Fibroblast of skin of abdomen (primary cell): ENCODE measurements at regions not wholly inside any gene's neighbourhood (a gene's known extent, or its start where the extent isn't known, plus 50 kb on each side); places are given as distances from the start of the nearest gene placed in this dataset.

Experiments used
- DNase-seq: peaks from one replicate; pipeline ENCODE4 v3.0.0-alpha.2; 2013

DNA sequence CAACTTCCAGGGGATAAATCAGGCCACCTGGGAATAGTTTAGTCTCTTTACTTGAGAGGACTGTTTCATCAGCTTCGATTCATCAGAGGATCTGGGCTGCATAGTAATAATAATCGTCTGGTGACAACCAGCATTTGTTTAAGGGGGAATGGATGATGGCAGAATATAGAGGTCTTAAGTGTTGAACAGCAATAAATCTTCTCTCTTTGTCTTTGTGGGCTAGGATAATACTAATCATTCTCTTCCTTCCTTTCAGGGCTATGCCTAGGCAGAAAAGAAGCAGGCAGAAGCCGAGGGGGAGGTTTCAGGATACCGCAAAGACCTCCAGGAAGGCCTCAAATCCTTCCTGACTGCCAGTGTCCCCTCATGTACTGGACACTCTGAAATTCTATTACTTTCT is 150.4 kb upstream of the GAREM1 start:
- peak; percentile 24 for DNase-seq

DNA sequence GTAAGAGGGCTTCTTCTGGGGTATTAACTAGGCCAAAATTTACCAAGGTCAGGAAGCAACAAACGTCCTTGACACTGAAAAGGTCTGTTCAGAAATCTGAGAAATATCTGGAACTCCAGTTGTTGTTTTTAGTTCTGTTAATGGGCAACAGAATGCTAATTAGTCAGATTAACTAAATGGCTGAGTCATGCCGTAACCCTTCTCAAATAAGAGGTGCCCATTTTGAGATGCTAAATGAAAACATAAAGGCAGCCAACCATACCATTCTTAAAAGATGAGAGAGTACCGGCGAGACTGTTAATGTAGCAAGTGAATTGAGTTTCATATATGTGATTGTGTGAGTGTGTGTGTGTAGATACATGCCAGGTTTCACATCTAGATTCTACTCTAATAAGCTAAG is 147.9 kb upstream of the GAREM1 start:
- no peak for DNase-seq

DNA sequence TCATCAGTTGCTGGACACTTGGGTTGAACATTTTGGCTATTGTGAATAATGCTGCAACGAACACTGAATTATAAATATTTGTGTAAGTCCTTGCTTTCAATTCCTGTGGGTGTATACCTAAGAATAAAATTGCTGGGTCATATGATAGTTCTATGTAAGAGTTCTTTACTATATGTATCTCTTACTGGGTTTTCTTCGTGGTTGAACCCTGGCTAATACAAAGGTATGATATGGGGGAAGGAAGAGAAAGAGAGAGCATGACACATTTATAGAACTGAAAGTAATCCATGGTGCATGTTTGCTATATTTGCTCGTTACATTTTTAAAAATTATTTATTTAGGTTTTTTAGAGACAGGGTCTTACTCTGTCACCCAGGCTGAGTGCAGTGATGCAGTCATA is 143.1 kb upstream of the GAREM1 start:
- no peak for DNase-seq

DNA sequence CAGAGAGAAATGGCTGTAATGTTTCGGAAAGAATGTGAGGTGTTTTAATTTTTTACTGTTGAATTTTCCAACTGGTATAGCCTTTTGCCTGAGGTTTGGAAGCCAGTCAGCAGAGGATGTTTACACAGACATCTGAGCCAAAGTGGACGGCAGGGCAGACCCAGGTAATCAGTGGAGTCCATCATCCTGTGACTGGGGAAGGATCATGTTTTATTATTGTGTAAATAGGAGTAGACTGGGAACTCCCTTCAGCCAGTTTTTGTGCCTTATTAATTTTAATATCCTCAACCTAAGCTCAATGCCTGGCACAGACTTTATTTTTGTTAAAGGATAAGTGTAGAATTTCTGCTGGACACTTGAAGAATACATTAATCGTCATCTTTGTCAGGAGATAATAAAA is 142.0 kb upstream of the GAREM1 start:
- DNase-seq: no peak

DNA sequence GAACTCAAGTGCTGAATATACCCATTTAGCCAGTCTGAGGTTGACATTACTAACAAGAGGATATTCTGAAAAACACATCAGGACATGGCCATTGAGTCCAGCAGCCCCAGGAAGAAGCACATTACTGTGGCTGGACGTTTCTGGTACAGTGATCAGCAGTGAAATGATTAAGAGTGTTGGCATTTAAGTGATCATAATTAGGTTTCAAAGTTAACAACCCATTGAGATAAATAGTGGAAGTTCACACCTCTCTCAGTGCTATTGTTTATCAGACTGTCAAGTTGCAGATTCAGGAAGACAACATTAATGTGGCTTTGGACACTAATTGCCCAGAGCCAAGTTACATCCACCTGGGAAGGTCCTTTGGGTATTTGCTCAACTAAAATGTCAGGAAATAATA is 139.5 kb upstream of the GAREM1 start:
- no peak for DNase-seq

DNA sequence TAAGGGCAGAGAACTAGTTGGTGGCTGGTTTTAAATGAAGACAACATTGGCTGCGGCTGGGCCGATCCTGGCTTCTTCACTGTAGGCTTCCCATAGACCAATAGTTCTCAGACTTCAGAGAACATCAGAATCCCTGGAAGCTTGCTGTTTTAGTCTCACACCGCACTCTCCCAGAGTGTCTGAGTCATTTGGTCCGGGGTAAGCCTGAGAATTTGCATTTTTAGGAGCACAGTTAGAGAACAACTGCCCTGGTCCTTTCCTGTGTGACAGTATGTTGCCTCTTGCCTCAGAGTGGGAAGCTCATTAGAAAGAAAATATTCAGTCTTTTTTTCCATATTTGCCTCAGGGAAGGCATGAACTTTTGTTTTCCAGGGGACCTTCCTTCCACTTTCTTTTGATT is 137.1 kb upstream of the GAREM1 start:
- DNase-seq: no peak

DNA sequence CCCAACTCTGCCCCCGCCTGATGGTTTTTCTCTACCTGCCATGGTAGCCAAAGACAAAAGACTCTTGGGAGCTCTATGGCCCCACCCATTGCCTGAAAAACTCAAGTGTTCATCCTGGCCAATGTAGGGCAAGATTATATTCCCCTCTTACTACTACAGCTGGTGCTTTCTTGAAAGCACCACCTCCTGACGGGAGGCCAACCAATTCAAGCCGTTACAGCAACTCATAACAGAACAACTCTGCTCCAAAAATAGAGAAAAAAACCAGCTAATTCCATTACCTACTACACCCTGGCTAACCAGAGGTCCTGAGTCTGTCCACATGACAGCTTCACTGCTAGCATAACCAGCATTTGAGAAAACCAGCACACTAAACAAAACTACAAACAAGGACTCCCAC is 127.5 kb upstream of the GAREM1 start:
- no peak for DNase-seq

DNA sequence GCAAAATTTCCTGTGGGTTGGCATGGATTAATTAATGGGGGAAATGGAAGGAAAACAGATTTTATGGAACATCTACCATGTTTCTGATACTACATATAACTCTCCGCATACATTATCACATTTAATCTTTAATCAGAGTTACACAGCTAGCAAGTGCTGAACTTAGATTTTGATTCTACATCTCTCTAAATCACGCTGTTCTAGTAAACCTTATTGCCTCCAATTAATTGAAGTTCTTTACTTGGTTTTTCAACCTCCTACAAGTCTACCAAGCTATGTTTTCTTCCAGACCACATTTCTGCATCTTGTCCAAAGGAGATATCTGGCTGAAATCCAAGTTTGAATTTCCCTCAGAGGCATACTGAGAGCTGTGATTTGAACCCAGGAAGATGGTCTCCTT is 125.8 kb upstream of the GAREM1 start:
- no peak for DNase-seq

DNA sequence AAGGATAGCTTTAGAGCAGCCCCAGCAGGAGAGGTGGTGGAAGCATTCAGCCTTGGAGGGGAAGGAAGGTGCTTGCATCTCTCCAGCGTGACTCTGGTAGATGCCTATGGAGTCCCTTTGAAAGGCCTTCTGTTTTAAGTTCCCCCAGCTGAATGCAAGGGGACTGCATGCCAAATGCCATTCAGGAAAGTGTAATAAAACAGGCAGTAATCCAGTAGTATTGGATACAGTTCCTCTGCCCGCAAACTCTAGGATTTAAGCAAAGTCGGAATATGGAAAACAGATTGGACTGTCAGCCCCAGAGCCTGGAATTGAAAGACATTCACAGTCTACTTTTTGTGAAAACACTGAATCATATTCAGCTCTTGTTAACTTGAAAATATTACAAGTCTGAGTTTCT is 125.2 kb upstream of the GAREM1 start:
- no peak for DNase-seq

DNA sequence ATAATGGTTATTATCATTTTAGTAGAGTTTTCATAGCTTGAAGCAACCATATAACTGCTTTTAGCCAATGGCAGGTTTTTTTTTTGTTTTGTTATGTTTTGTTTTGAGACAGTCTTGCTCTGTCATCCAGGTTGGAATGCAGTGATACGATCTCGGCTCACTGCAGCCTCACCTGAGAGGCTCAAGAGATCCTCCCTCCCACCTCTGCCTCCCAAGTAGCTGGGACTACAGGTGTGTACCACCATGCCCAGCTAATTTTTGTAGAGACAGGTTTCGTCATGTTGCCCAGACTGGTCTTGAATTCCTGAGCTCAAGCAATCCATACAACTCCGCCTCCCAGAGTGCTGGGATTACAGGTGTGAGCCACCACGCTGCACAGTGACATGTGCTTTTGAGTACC is 117.5 kb upstream of the GAREM1 start:
- DNase-seq: no peak

DNA sequence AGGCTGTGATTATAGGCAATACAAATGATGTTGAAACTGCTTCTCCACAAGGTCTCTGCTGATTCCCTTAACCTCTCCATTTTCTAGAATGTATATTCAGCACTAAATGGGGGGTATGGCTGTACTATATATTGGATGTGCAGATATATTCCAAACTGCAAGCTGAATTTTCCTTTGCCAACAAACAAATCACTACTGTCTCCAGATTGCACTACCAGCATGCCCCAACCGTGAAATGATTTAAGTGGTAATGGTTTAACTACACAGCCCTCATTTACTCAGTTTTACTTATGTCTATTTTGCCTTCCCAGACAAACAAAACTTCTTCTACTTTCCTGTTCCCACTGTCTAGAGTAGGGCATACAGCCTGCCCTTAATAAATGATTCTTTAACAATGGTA is 112.7 kb upstream of the GAREM1 start:
- DNase-seq: no peak

DNA sequence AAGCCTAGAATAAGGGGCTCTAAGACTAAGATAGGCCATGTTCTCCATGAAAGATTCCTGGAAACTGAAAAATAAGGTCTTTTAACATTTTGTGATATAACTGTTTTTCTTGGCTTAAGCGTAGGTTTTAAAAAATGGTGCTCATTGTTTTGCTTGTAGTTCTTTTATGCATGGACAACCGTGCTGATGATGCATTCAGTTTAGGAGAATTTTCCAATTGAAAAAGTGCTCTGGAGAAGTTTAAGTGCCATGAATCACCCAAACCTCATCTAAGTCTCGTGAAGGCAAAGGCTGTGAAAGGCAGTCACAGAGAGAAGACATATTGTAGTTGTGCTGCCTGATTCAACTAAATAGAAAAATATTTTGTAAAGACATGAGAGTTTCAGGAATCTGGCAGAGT is 111.8 kb upstream of the GAREM1 start:
- no peak for DNase-seq

DNA sequence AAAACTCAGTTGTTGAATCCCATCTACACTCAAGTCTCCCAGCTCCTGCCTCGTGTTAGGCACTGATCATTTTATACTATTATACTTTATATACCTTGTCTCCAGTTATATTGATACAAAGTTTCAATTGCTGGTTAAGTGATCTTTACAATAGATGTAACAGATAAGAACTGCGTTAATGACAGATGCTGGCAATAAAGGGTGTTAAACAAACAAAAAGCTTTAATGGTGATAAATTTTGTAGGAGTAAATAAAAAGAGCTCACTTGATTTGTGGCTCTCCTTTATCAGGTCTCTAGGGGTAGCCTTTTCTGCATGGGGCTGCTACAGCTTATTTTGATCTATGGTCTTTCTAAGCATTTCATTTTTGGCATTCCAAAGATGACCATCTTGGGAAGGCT is 106.9 kb upstream of the GAREM1 start:
- DNase-seq: no peak

DNA sequence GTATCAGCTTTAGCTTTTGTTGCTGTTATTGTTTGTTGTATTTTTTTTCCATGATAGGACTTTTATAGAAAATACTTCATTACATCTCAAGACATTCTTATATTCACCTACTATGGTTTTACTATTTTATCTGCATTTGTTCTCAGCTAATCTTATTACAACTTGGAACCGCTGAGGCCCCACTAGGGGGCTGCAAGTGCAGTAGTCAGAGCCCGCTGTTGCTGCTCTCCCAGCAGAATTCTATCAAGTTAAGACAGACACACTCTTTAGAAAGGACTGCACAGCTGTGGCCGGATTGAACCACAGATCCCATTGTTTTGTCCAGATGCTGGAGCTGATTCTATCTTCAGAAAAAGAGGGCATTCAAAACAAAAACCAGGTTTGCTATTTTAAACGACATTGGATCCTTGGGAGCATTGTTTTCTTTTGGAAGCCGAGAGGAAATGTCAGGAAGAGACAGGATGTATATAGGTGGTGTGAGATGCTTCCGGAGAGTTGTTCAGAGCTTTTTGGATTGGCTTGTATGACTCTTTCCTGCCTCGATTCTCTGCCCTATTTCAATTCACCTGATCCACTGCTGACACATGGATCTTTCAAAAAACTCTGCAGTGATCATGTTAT is 105.7 kb upstream of the GAREM1 start:
- peak; percentile 26 for DNase-seq

DNA sequence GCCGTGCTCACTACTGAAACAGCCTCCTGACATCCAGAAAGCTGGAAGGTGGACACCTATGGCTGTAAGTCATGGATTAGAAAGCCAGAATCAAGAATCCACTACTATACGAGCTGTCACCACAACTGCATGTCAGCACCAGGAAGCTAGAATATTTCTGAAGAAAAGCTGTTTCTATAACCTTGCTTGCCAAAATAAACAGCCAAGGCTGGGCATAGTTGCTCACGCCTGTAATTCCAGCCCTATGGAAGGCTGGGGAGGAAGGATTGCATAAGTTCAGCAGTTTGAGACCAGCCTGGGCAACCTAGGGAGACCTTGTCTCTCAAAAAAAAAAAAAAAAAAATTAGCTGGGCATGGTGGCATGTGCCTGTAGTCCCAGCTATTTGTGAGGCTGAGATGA is 96.3 kb upstream of the GAREM1 start:
- DNase-seq: no peak

DNA sequence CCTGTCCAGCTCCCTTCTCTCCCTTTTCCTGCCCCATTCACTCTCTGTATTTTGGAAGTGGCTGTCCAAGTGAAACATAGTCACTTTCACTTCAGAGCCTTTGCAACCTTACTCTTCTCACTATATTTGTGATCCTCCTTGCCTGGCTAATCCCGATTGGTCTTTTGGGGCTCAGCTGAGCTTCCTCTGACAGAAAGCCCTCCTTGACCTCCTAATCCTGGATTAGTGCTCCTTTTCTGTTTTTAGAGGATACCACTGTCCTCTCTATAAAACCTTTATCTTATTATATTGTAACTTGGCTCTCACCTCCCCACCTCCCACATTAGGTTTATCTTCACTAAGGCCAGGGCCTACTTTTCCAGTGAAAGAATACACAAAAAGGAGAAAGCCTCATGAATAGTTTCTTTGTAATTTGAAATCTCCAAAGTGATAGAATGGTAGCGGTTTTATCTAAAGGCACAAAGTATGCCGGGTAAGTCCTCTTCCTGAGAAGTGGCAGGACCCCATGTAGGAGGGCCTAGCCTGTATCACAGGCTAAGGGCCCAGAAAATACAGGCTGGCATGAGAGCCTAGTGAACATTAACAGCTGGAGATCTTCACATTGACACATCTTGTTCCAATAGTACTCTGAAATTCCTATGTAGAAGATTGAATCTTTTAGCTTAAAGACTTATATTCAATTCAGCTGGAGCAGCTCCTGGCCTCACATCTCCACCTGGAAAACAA is 83.1 kb upstream of the GAREM1 start:
- DNase-seq: no peak

DNA sequence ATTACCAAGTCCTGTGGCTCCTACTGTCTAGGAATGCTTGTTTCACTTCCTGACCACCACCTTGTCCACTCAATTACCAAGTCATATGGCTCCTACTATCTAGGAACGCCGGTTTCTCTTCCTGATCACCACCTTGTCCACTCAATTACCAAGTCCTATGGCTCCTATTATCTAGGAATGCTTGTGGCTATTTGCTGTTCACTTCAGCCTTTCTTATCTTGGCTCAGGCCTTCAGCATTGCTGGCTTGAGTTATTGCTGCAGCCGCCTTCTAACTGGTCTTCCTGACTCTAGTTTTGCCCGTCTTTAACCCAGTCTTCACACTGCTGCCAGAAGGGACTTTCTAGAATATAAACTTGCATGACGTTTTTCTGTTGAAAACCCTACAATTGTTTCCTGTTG is 82.5 kb upstream of the GAREM1 start:
- no peak for DNase-seq

DNA sequence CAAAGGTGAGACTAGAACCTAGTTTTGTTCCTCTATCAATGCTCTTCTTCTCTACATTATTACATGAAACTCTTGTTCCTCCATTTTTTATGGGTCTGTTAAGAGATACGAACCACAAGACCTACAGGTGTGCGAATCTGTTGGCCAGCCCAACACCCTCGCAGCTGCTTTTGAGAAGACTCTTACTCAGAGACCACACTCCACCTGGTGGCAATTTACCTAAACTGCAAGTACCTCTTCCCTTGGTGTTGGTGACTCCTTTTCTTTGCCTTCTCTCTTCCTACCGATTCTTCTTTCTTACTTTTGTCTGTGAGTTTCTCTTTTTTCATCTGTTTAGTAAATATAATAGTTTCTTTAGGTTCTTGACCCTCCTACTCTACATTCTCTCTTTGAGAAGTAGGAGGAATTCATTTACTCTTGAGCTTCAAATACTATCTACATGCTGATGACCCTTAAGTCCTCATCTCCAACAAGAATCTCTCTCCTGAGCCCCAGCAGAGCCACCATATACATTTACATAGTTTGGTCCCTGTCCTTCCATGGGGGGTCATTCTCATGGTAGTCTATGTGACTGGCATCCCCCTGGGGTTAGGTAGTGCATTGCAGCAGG is 81.8 kb upstream of the GAREM1 start:
- peak; percentile 54 for DNase-seq

DNA sequence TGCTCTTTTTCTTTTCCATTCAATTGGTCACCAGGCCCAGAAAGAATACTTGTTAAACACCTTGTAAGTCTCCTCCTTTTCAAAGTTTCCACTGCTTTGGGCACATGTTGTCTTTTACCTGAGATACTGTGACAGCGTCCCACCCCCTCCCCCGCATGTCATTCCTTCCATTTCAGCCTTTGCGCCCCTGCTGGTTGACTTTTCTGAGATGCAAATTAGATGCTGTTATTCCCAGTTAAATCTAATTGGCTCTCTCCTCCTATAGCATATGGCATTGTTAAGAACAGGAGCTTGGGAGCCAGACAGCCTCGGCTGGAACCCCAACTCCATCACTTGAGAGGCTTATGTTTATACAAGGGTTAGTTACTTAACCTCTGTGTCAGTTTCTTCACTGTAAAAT is 80.3 kb upstream of the GAREM1 start:
- no peak for DNase-seq

DNA sequence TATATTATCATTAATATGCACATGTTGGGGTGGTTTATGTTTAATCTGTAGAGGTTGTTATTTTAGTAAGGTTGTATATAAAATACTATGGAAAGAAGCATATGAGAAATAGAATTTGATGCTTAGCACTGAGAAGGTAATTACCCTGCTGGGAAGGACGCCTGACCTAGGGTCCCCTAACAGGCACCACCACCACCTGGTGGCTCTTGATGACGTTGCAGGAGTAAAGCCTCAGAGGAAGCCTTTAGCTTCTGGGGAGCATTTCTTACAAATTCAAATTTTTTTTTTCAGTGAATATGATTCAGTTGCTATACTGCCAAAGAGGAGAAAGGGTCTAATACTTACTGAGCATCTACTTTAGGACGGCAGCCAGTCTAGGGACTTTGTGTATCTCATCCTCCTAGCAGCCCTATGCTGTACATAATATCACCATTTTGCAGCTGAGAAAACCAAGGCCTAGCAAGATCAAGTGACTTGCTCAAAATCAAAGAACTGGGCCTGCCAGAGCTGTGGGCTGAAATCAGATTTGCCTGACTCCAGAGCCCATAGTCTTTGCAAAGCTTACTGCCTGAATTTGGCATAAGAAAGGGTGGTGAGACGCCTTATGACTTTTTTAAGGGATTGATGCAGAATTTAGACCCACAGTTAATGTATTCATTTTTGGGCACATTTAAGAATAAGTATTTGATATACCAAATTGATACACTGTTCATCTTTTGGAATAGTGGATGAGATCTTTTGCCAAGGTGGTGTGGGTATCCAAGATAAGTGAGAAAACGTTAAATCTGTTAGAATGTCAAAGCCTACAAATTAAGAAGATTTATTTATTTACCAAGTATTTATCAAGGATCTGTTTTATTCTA is 78.8 kb upstream of the GAREM1 start:
- peak; percentile 31 for DNase-seq

DNA sequence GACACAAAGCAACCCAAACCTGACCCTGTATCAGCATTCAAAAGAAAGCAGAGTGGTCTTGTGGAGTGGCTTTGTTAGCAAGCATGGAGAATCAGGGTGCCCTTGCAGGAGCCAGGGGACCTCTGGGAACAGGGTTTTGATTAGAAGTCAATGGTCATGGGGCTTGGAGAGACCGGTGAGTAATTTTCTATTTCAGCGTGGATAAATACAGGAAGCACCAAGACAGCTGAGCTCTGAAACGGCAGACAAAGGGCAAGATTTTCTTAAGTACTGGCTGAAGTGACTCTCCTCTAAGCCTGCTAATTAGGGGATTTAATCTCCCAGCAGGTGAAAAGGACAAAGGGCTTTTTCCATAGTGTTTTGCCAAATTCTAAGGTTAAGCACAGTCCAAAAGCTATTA is 78.0 kb upstream of the GAREM1 start:
- no peak for DNase-seq

DNA sequence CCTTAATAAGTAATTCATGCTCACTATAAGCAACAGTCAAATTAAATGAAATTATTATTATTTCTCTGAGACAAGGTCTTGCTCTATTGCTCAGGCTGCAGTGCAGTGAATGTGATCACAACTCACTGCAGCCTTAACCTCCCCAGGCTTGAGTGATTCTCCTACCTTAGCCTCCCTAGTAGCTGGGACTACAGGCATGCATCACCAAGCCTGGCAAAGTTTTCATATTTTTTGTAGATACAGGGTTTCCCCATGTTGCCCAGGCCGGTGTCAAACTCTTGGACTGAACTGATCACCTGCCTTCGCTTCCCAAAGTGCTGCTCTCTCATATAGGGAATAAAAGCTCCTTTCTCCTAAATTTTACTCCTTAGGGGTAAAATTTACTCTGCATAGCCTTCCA is 74.9 kb upstream of the GAREM1 start:
- DNase-seq: no peak

DNA sequence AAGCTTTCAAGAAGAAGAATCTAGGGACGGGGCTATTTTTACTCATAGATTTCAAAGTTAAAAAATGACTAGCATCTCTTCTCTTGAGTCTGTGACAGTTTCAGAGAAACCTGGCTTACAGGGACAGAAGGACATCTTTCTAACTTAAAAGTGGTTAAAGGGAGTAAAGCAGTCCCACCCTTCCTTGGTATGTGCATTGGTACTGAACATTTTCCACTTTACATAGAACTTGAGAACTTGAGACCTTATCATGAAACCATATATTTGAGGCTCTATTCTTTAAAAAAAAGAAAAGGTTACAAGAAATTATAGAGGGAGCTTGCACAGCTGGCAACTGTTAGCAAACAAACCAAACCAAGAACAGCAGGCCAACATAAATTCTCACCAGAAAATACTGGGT is 73.4 kb upstream of the GAREM1 start:
- DNase-seq: no peak
